Endothelial cell of umbilical vein (primary cell): ENCODE measurements at regions not wholly inside any gene's neighbourhood (a gene's known extent, or its start where the extent isn't known, plus 50 kb on each side); places are given as distances from the start of the nearest gene placed in this dataset.

Experiments used
- BruUV-seq: library from RNA; stranded (reverse); fragments of 400-500 nt; replicated peaks from 2 replicates; lab custom pipeline; 2021; lab: Mats Ljungman, UMichigan
- CTCF ChIA-PET: fragments of 300-600, 350-600 bp; sonication (Branson Sonifier 250); formaldehyde crosslinking; loops from one replicate; lab custom pipeline; 2021; ENCODE audit warnings: antibody characterized with exemption, inconsistent platforms; lab: Charles Lee
- POLR2A ChIA-PET: fragments of 300-600, 350-600 bp; sonication (Branson Sonifier 250); formaldehyde crosslinking; loops from one replicate; lab custom pipeline; 2021; ENCODE audit warnings: antibody characterized with exemption, inconsistent platforms; lab: Charles Lee
- DNase-seq: peaks from one replicate; pipeline ENCODE4 v3.0.0-alpha.2; 2011; ENCODE audit warnings: low read depth, low spot score
- FAIRE-seq: peaks from 2 replicates; lab custom pipeline; 2011; peaks lifted over from hg19 to GRCh38; lab: Jason Lieb, UNC
- H2AFZ ChIP-seq: 2 replicates; pipeline ENCODE4 v1.6.0; 2012; ENCODE audit warnings: low read depth, low read length, control low read depth, inconsistent platforms
- H3K27ac ChIP-seq: 2 replicates; pipeline ENCODE4 v1.5.1; 2011; ENCODE audit warnings: low read depth, mild to moderate bottlenecking, control low read depth, low read length, moderate library complexity; ENCODE audit not compliant: insufficient read depth
- H3K27me3 ChIP-seq, 2 experiments: 2 replicates each; pipeline versions ENCODE4 v1.6.0 to v1.6.1; 2011; ENCODE audit warnings: low read length in 2 of 2, mixed read lengths in 1 of 2; ENCODE audit not compliant: control insufficient read depth in 2 of 2, insufficient read depth in 2 of 2
- H3K36me3 ChIP-seq, 2 experiments: 2 replicates in 1 of 2; 3 replicates in 1 of 2; pipeline ENCODE4 v1.5.1; 2011; ENCODE audit warnings: low read length in 2 of 2, mild to moderate bottlenecking in 1 of 2, moderate library complexity in 1 of 2; ENCODE audit not compliant: control insufficient read depth in 2 of 2, insufficient read depth in 2 of 2; ENCODE audit errors: extremely low read depth in 1 of 2
- H3K4me1 ChIP-seq: 3 replicates; pipeline ENCODE4 v1.5.1; 2011; ENCODE audit warnings: mild to moderate bottlenecking, low read length; ENCODE audit not compliant: control insufficient read depth, insufficient read depth; ENCODE audit errors: extremely low read depth
- H3K4me2 ChIP-seq: 2 replicates; pipeline ENCODE4 v1.6.1; 2011; ENCODE audit warnings: low read length, control low read depth, mixed read lengths; ENCODE audit not compliant: insufficient read depth
- H3K4me3 ChIP-seq, 3 experiments: fragments of 200-600 bp in 1 of 3; sonication (generic), shearing (Covaris generic) in 1 of 3; replicated peaks in 1 of 3; 2 replicates each; pipeline ENCODE4 v1.5.1; 2011 to 2016; ENCODE audit warnings: control low read depth in 3 of 3, low read length in 3 of 3, mild to moderate bottlenecking in 2 of 3, inconsistent platforms in 1 of 3, low read depth in 1 of 3, moderate library complexity in 1 of 3; ENCODE audit not compliant: insufficient read depth in 1 of 3
- H3K79me2 ChIP-seq: 2 replicates; pipeline ENCODE4 v1.6.0; 2012; ENCODE audit warnings: low read length, inconsistent platforms; ENCODE audit not compliant: control insufficient read depth, insufficient read depth
- H3K9ac ChIP-seq: replicated peaks from 2 replicates; pipeline ENCODE3; 2011; ENCODE audit warnings: low read length, control low read depth; ENCODE audit not compliant: insufficient read depth; ENCODE audit errors: extremely low read depth
- H3K9me1 ChIP-seq: replicated peaks from 3 replicates; pipeline ENCODE4 v1.6.0; 2011; ENCODE audit warnings: mild to moderate bottlenecking, low read length; ENCODE audit not compliant: control insufficient read depth, insufficient read depth; ENCODE audit errors: extremely low read depth
- H3K9me3 ChIP-seq: replicated peaks from 2 replicates; pipeline ENCODE4 v1.5.1; 2012; ENCODE audit warnings: low read length, inconsistent platforms; ENCODE audit not compliant: control insufficient read depth, insufficient read depth
- H4K20me1 ChIP-seq: replicated peaks from 2 replicates; pipeline ENCODE3; 2011; ENCODE audit warnings: mild to moderate bottlenecking, low read length; ENCODE audit not compliant: control insufficient read depth, insufficient read depth; ENCODE audit errors: extremely low read depth
- EZH2 ChIP-seq: IDR thresholded peaks from 2 replicates; pipeline ENCODE4 v1.6.1; 2012; ENCODE audit warnings: borderline replicate concordance, low read depth, mild to moderate bottlenecking, moderate library complexity, low read length, inconsistent platforms; ENCODE audit not compliant: severe bottlenecking
- FOS ChIP-seq: IDR thresholded peaks from 2 replicates; pipeline ENCODE4 v1.6.1; 2011; ENCODE audit warnings: mild to moderate bottlenecking, low read length, moderate library complexity, borderline replicate concordance; ENCODE audit not compliant: insufficient read depth
- GATA2 ChIP-seq: IDR thresholded peaks from 2 replicates; pipeline ENCODE4 v1.7.0; 2011; ENCODE audit warnings: low read depth, mild to moderate bottlenecking, moderate library complexity, mixed read lengths, low read length; ENCODE audit not compliant: insufficient read length, insufficient read depth
- JUN ChIP-seq: IDR thresholded peaks from 2 replicates; pipeline ENCODE4 v1.6.1; 2011; ENCODE audit warnings: borderline replicate concordance, low read depth; ENCODE audit not compliant: insufficient read length, insufficient read depth
- MAX ChIP-seq: IDR thresholded peaks from 2 replicates; pipeline ENCODE4 v1.6.1; 2011; ENCODE audit not compliant: insufficient read depth, insufficient read length
- MYC ChIP-seq: IDR thresholded peaks from one replicate; pipeline ENCODE4 v1.6.1; 2011; ENCODE audit warnings: mild to moderate bottlenecking, low read depth, low read length
- POLR2A ChIP-seq: IDR thresholded peaks from 2 replicates; pipeline ENCODE4 v1.6.1; 2012; ENCODE audit warnings: low read depth, mild to moderate bottlenecking, control low read depth, low read length
- POLR2AphosphoS5 ChIP-seq: IDR thresholded peaks from 2 replicates; pipeline ENCODE4 v1.6.1; 2012; ENCODE audit warnings: low read depth, mild to moderate bottlenecking, control low read depth, low read length, moderate library complexity; ENCODE audit not compliant: insufficient read depth
- dilution Hi-C: fragments of 300-500 bp; cut with MboI; formaldehyde crosslinking; loops from one replicate; pipeline ENCODE4 v1.15.0; 2019; ENCODE audit warnings: low sequenced_read_pairs; ENCODE audit not compliant: extremely low pct_ligation_motif_present
- intact Hi-C: fragments of 100-400 bp; cut with micrococcal nuclease; formaldehyde crosslinking; loops from one replicate; pipeline ENCODE4 v1.10.0; 2022
- TF ChIP-seq, protein P1 (sequence below), 2 donors: IDR thresholded peaks; 1 replicate in 1 of 2; 2 replicates in 1 of 2; pipeline ENCODE4 v1.5.1; 2011; ENCODE audit warnings: low read length in 2 of 2, mild to moderate bottlenecking in 2 of 2, moderate library complexity in 2 of 2, control low read depth in 1 of 2, inconsistent platforms in 1 of 2, low read depth in 1 of 2; ENCODE audit not compliant: insufficient read depth in 1 of 2; ENCODE audit errors: extremely low read depth in 1 of 2

DNA sequence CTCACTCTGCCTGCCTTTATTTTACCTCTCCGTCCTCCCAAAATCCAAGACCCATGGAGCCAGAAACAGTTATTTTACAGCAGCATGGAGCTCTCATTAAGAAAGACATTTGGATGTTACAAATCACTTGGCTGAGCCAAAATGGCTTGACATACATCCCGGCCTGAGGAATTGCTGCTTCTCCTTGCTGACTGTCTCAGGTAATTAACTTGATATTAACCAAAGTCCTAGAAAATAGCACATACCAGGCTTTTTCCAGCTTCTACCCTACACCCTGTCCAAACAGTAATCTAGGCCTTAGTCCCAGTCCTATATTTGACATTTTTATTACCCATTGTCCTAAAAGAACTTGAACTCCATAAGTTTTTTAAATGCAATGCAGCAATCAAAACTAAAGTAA is 205.0 kb downstream of the TMX3 start:
- DNase-seq, result no peak
- no peak overlapping the region for H3K9ac ChIP-seq
- H3K4me2 ChIP-seq, result no peak overlapping the region
- H3K27ac ChIP-seq, result no peak overlapping the region
- H3K9me3 ChIP-seq, result no peaks in the 10 kb centered on the region
- H3K4me3 ChIP-seq, result no peak overlapping the region
- TF ChIP-seq FOS (no peak), EZH2 (no peak), MYC (no peak), POLR2AphosphoS5 (no peak), MAX (no peak)
- TF ChIP-seq, protein P1, sequence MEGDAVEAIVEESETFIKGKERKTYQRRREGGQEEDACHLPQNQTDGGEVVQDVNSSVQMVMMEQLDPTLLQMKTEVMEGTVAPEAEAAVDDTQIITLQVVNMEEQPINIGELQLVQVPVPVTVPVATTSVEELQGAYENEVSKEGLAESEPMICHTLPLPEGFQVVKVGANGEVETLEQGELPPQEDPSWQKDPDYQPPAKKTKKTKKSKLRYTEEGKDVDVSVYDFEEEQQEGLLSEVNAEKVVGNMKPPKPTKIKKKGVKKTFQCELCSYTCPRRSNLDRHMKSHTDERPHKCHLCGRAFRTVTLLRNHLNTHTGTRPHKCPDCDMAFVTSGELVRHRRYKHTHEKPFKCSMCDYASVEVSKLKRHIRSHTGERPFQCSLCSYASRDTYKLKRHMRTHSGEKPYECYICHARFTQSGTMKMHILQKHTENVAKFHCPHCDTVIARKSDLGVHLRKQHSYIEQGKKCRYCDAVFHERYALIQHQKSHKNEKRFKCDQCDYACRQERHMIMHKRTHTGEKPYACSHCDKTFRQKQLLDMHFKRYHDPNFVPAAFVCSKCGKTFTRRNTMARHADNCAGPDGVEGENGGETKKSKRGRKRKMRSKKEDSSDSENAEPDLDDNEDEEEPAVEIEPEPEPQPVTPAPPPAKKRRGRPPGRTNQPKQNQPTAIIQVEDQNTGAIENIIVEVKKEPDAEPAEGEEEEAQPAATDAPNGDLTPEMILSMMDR (IDR thresholded peaks at IDR 0.05; ENCODE audit: extremely low read depth in 1 of 2, insufficient read depth in 1 of 2, low read depth in 1 of 2, low read length in 2 of 2), result no peak
- no peaks in the 10 kb centered on the region for H3K9me1 ChIP-seq
- no peak for FAIRE-seq
- H4K20me1 ChIP-seq, result no peaks in the 10 kb centered on the region
- dilution Hi-C loops (no loop called here), intact Hi-C loops (no loop called here)
- H3K27me3 ChIP-seq, result no peaks in the 10 kb centered on the region
- no peaks in the 10 kb centered on the region for H3K36me3 ChIP-seq
- H2AFZ ChIP-seq, result no peak overlapping the region
- H3K79me2 ChIP-seq, result no peaks in the 10 kb centered on the region
- CTCF ChIA-PET, result no interaction called here
- no TSS peak for BruUV-seq
- H3K4me1 ChIP-seq, result no peaks in the 10 kb centered on the region
- POLR2A ChIA-PET, result no interaction called here

DNA sequence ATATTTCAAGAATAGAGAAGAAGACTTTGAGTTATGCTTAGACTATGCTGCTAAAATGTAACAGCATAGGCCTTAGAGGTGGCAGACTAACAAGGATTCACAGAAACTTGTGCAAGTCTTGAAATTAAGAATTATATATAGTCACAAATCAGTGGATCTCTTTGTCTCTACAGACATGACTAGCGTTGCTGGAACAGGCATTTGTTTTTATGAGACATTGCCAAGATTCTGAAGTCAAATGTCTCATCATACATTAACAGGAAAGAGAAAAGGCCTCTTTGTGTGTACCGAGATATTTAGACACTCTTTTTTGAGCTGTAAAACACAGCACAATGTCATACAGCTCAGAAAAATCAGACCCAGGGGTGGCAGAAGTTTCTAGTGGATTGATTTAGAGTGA is 207.1 kb downstream of the TMX3 start:
- Histone ChIP-seq H3K79me2 (no peaks in the 10 kb centered on the region), H3K9ac (no peak overlapping the region), H3K9me3 (no peaks in the 10 kb centered on the region), H3K4me1 (no peaks in the 10 kb centered on the region), H2AFZ (no peak overlapping the region), H3K27ac (no peak overlapping the region), H3K4me3 (no peak overlapping the region), H3K36me3 (no peaks in the 10 kb centered on the region), H3K27me3 (no peaks in the 10 kb centered on the region), H3K9me1 (no peaks in the 10 kb centered on the region), H4K20me1 (no peaks in the 10 kb centered on the region), H3K4me2 (no peak overlapping the region)
- dilution Hi-C loops (no loop called here), intact Hi-C loops (no loop called here)
- no peak for DNase-seq
- POLR2A ChIA-PET, result no interaction called here
- CTCF ChIA-PET, result no interaction called here
- TF ChIP-seq EZH2, result no peak
- no peak for TF ChIP-seq MAX
- TF ChIP-seq, protein P1 (IDR thresholded peaks at IDR 0.05; ENCODE audit: extremely low read depth in 1 of 2, insufficient read depth in 1 of 2, low read depth in 1 of 2, low read length in 2 of 2), result no peak
- TF ChIP-seq POLR2AphosphoS5, result no peak
- no peak for TF ChIP-seq JUN
- TF ChIP-seq MYC, result no peak
- no peak for TF ChIP-seq FOS
- no peak for TF ChIP-seq GATA2
- TF ChIP-seq POLR2A, result no peak
- FAIRE-seq, result no peak
- no TSS peak for BruUV-seq
